HG03457 (cell line): ENCODE measurements at regions not wholly inside any gene's neighbourhood (a gene's known extent, or its start where the extent isn't known, plus 50 kb on each side); places are given as distances from the start of the nearest gene placed in this dataset.

Experiments used
- ATAC-seq: cut with Tn5 transposase; IDR thresholded peaks from one replicate; pipeline ENCODE4 v1.9.1; 2021; ENCODE audit warnings: moderate number of reproducible peaks; ENCODE audit not compliant: unreplicated experiment

- no peak for ATAC-seq
Measured at GRCh38 chr2:142180820-142181533, 50.2 kb upstream of the LRP1B start.
